C1 segment of cervical spinal cord (tissue), 14 donors: ENCODE measurements at regions not wholly inside any gene's neighbourhood (a gene's known extent, or its start where the extent isn't known, plus 50 kb on each side); places are given as distances from the start of the nearest gene placed in this dataset.

ENCODE experiments used
- DNase-seq, 14 donors: peaks; one replicate each; lab custom pipeline; 2025; lab: John Stamatoyannopoulos, UW

DNA sequence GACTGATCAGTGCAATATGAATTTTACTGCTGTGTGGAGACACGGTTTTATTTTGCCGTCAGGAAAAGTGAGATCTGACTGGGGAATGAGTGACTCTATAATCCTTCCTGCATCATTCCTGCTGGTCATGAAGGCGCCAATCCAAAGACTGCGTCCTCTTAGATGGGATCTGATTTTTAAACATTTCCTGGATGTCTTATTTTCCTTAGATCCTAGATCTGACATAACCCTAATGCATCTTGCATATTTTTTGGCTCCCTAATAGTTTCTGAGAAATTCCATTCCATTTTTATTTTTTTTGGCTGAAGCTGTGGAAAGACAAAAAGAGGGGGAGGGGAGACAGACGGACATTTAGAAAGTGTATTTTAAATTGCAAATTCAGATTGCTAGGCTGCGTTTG, 454.9 kb upstream of the FAT1 start:
- DNase-seq: no peak

- DNase-seq: peak in 1 of 14 donors; percentile 29
These were observed 455.7 kb upstream of the FAT1 start for GRCh38 chr4:187179086-187180058.

DNA sequence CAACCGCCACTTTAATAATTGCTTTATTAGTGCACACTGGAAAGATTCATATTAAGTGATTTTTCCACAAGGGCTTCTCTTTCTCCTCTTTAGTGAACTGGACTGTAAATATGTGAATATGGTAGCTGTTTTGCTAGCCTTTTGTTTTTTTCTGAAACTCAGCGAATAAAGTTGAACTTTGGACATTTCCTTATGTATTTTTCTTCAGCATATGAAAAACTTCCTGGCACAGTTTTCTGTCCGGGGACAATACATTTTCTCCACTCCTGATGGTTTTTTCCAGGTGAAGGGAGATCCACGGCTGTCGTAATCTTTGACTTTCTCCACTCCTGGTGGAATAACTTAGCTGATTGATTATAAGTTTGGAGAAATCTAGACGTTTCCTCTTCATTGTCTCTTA, 457.4 kb upstream of the FAT1 start:
- DNase-seq: no peak

- DNase-seq: no peak
These were observed 459.7 kb upstream of the FAT1 start for GRCh38 chr4:187183346-187183745.

GRCh38 chr4:187183826-187184225, 460.2 kb upstream of the FAT1 start:
- no peak for DNase-seq

DNA sequence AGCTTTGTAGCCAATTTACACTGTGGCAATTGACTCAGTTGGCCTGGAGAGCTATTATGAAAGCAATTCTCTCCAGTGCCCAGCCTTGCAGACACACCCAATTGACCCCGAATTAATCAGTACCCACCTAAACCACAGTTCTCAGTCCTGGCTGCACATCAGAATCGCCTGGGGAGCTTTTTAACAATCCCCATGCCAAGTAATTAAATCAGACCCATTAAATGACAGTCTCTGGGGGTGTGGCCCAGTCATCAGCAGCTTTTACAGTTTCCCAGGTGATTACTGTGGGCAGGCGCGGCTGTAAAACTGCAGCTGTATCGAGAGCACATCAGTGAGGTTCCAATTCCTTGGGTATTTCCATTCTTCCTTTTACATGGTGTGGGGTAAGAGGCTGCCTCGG, 460.9 kb upstream of the FAT1 start:
- DNase-seq: no peak

DNA sequence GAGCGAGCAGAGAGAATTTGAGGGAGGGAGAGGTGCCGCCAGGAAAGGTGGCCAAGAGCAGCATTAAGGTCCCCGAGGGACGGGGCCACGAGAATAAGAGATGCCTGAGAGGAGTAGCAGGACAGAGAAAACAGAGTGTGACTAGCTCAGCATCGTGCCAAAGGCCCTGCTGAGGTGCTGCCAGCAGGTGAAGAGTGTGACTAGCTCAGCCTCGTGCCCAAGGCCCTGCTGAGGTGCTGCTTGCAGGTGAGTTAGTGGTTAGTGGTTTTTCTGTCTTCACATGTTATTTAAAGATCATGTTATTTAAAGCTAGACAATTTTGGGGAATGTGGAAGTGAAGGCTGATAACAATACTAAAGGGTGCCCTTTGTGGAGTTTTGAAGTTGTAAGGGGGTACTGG, 464.5 kb upstream of the FAT1 start:
- no peak for DNase-seq

DNA sequence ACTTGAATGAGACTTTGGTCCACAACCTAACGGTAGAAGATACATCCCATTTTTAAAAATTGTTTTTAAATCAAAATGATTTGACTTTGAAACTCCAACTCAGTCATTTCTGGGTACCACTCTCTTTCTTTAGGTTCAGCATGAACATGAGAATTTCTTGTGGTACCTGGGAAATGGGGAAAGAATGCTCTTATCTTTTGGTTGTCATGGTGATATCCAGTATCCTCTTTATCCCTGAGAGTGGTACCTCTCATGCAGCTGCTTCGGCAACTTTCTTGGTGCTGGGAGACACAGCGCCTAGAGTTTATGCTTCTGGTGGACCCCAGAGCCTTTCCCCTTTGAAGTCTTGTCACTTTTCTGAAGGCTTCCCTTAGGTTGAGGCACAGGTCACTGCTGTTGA, 465.1 kb upstream of the FAT1 start:
- DNase-seq: no peak

DNA sequence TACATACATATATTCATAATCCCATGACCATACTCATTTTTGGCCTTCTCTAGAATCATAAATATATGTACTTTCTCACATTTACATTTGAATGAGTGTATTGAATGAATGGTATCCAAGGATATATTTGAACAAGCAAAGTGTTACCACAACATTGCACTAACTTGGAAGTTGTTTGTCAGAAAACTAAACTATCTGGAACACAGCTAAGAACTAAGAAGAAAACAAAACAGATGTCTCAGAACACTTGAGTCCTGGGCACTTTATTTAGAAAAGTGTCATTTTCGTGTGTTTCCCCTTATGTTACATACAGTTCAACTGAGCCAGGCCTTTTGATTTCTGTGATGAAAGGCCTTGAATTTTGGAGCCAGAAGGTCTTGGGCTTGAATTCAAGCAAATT, 466.7 kb upstream of the FAT1 start:
- no peak for DNase-seq

DNA sequence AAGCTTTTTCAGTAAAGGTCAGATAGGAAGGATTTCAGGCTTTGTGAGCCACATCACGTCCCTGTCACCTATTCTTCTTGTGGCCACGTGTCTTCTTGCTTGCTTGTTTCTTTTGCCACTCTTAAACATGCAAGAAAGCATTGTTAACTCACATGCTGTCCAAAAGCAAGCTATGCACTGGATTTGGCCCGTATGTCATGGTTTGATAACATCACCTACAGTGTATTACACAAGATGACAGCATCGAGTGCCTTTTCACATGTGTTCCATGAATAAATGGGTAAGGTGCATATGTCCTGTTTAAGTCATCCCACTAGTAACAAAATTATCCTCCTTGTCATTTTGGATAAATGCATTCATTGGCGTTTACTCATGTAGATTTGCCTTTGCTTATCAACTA, 468.0 kb upstream of the FAT1 start:
- no peak for DNase-seq

DNA sequence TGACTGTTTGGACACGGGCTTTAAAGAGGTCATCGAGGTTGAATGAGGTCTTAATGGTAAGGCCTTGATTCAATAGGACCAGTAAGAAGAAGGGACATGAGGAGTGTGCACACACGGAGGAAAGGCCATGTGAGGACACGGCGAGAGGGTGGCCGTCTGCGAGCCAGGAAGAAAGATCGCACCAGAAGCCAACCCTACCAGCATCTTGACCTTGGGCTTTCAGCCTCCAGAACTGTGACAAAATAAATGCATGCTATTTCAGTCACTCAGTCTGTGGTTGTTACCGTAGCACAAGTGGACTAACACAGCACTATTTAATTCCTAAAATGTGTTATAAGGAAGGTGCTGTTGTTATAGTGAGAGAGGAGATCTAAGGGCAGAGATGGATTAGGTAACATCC, 468.6 kb upstream of the FAT1 start:
- no peak for DNase-seq

- DNase-seq: no peak
These were observed 469.5 kb upstream of the FAT1 start for GRCh38 chr4:187193141-187193540.

- no peak for DNase-seq
These were observed 480.8 kb upstream of the FAT1 start for GRCh38 chr4:187204389-187204918.

- no peak for DNase-seq
These were observed 484.3 kb upstream of the FAT1 start for GRCh38 chr4:187207931-187208330.

DNA sequence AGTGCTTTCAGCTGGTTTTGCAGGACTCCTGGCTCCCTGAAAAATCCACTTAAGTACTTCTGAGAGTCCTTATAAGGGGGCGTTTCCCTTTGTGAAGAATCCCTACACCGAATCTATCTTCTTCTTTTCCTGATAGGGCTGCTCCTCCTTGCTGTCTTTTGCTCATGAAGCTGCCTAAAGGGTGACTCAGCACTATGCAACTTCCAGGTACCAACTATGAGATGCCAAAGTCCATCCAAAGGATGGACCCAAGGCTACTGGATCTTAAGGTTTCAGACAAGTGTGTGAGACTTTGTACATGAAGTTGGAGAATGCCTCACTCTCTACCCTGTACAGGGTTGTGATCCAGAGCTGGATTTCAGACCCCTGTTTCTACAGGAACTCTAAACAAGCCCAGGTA, 485.0 kb upstream of the FAT1 start:
- no peak for DNase-seq

GRCh38 chr4:187209921-187210613, 486.4 kb upstream of the FAT1 start:
- no peak for DNase-seq

DNA sequence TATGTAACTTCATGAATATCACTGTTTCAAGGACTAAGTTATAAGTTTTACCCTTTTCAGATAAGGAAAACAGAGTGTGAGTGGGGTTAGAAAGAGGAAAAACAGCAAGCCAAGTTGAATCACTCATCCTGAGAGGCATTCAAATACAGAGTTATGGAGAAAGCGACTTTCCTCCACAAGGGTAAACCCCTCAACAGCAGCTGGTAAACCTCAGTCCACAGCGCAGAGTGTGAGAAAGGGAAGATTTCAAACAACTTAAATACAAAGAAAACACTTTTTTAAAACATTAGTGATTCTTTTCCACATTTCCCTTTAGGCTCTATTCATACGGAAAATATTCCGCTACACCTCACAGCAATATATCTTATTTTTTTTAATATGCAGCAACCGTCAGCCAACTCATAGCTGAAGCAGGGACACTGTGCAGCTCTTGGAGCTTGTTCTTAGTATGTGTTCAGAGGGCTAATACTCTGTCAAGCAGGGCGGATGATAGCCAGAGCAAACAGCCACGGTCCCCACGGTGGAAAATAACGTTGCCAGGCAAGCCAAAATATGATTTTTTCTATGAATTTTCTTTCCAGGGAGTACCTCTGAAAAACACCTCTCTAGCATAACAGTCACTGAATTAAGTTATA, 488.9 kb upstream of the FAT1 start:
- DNase-seq: no peak

- no peak for DNase-seq
These were observed 491.8 kb upstream of the FAT1 start for GRCh38 chr4:187215438-187215837.

- DNase-seq: no peak
These were observed 495.1 kb upstream of the FAT1 start for GRCh38 chr4:187218705-187219245.

- DNase-seq: no peak
These were observed 500.9 kb upstream of the FAT1 start for GRCh38 chr4:187224560-187224959.

DNA sequence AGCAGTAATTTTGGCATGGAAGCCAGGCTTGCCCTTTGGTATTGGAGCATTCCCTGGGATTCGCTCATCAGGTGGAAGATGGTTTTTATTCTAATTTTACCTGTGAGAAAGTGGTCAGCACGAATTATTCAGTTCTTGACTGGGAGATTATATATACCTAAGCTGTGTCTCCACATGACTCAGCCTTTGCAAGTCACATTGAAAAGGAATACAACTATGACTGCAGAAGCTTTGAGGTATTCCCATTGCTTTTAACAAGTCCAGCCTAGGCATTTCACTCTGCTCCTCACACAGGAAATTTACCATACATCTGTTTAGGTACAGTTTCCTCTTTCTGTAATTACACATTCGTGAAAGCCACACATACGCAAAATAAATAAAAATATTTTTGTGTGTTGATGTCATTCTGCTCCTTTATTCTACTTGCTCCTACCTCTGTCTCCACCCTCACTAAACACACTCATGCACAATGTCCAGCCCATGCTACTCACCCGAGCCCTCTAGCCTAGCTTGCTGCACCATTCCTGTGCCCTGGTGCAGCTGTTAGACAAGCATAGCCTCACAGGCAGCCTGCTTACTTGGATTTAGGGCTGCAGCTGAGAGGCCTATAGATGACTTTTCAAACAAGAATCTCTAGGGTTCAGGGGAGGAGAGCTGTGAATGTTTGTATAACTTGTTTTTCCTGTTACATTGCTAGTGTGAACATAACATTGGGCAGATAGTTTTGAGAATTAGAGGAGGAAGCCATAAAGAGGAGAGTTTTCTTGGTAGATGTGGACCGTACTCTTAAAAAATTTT, 504.4 kb upstream of the FAT1 start:
- DNase-seq: no peak
